GM12874 (cell line): ENCODE measurements at regions not wholly inside any gene's neighbourhood (a gene's known extent, or its start where the extent isn't known, plus 50 kb on each side); places are given as distances from the start of the nearest gene placed in this dataset.

Experiments used
- TF ChIP-seq, protein P1 (sequence below): IDR thresholded peaks from 2 replicates; pipeline ENCODE4 v1.5.1; 2011; ENCODE audit warnings: low read depth, mild to moderate bottlenecking, control low read depth, low read length, moderate library complexity; ENCODE audit not compliant: insufficient read depth

GRCh38 chrX:55142206-55142918 is 53.5 kb downstream of the PAGE2 start:
- TF ChIP-seq, protein P1, sequence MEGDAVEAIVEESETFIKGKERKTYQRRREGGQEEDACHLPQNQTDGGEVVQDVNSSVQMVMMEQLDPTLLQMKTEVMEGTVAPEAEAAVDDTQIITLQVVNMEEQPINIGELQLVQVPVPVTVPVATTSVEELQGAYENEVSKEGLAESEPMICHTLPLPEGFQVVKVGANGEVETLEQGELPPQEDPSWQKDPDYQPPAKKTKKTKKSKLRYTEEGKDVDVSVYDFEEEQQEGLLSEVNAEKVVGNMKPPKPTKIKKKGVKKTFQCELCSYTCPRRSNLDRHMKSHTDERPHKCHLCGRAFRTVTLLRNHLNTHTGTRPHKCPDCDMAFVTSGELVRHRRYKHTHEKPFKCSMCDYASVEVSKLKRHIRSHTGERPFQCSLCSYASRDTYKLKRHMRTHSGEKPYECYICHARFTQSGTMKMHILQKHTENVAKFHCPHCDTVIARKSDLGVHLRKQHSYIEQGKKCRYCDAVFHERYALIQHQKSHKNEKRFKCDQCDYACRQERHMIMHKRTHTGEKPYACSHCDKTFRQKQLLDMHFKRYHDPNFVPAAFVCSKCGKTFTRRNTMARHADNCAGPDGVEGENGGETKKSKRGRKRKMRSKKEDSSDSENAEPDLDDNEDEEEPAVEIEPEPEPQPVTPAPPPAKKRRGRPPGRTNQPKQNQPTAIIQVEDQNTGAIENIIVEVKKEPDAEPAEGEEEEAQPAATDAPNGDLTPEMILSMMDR: no peak

DNA sequence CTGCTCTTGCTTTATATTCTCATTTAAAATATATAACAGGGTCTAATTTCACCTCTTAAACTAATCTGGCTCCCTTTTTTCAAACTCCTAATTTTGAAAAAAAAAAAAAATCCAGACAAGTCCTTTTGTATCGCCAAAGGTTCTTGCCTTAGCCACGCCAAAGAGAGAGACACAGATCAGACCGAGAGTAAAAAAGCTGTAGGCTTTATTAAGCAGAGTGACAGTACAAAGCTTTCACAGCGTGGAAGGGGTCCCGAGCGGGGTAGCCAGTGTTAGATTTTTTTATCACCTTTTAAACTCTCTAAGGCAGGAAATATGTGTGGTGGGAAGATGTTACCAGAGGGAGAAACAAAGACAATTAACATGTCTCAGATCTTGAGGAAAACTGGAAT is 54.1 kb downstream of the PAGE2 start:
- TF ChIP-seq, protein P1: no peak

GRCh38 chrX:55143621-55144020 is 54.8 kb downstream of the PAGE2 start:
- TF ChIP-seq, protein P1: no peak

DNA sequence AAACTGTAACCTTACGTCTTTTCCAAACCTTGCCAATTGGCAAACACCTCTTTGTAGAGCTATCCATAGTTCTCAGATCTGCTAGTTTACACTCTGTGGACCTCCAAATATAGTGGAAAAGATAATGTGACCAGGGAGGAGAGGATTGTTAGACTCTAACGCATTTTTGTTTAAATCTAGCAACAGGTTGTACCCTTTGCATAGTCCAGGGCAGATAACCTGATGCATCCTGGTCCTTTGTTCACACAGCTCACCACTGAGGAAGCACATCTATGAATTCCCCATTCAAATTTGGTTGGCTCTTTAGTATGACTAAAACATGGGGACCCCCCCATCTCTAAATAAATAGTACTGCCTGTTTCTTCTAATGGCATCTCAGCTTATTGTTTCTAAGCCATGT is 55.9 kb downstream of the PAGE2 start:
- TF ChIP-seq, protein P1: no peak

- TF ChIP-seq, protein P1: no peak
These were observed 60.4 kb downstream of the PAGE2 start for GRCh38 chrX:55149242-55149641.

GRCh38 chrX:55151199-55151598 is 62.4 kb downstream of the PAGE2 start:
- TF ChIP-seq, protein P1: no peak

- TF ChIP-seq, protein P1: no peak
These were observed 60.6 kb upstream of the PAGE5 start for GRCh38 chrX:55159551-55159950.
